HFFc6 (cell line): ENCODE measurements at regions not wholly inside any gene's neighbourhood (a gene's known extent, or its start where the extent isn't known, plus 50 kb on each side); places are given as distances from the start of the nearest gene placed in this dataset.

Experiments
- DNase-seq: peaks from one replicate; pipeline ENCODE4 v3.0.0-alpha.2; 2018
- H3K27ac Mint-ChIP-seq: 2 replicates; pipeline ENCODE4 v1.8.0; 2020; ENCODE audit warnings: mild to moderate bottlenecking, mixed read lengths
- H3K27me3 Mint-ChIP-seq: 2 replicates; pipeline ENCODE4 v1.8.0; 2021; ENCODE audit warnings: mild to moderate bottlenecking, moderate library complexity, mixed read lengths; ENCODE audit not compliant: insufficient read depth
- H3K36me3 Mint-ChIP-seq: 2 replicates; pipeline ENCODE4 v1.8.0; 2021; ENCODE audit warnings: low read depth, mixed read lengths
- H3K4me1 Mint-ChIP-seq: 2 replicates; pipeline ENCODE4 v1.8.0; 2020; ENCODE audit warnings: low read depth, mixed read lengths
- H3K4me3 Mint-ChIP-seq: 2 replicates; pipeline ENCODE4 v1.8.0; 2020; ENCODE audit warnings: mild to moderate bottlenecking, moderate library complexity, mixed read lengths
- H3K9me3 Mint-ChIP-seq: 2 replicates; pipeline ENCODE4 v1.8.0; 2020; ENCODE audit warnings: mild to moderate bottlenecking, mixed read lengths
- CTCF ChIP-seq: fragments of 200-600 bp; sonication (generic); IDR thresholded peaks from 2 replicates; pipeline ENCODE4 v1.5.0; 2021; ENCODE audit warnings: antibody characterized with exemption, mild to moderate bottlenecking

DNA sequence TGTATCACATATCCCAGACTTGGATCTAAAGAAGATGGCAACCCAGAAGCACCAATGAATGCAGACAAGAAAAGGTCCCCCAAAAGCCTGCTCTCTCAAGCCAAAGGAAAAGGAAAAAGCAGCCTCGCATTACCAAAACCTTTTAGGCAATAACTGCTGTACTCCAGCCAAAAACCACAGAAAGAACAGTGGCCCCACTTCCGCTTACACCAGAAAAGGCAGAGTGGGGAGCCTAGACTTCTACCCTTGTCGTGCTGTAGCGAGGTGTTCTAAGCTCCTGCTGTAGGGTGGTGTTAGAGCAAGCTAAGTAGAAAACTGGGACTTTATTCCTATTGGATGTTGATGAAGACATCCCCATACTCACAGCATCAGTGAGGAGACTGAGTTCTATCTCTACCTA lies 244.0 kb upstream of the RXFP2 start:
- H3K4me1 Mint-ChIP-seq = no peaks in the 10 kb centered on the region
- H3K4me3 Mint-ChIP-seq = no peak overlapping the region
- no peak for TF ChIP-seq CTCF
- H3K27me3 Mint-ChIP-seq = peaks cover 2% of the 10 kb centered on the region; the same call in 1 of the 2 replicates
- H3K9me3 Mint-ChIP-seq = peaks cover 10% of the 10 kb centered on the region
- H3K27ac Mint-ChIP-seq = no peak overlapping the region
- no peak for DNase-seq
- no peaks in the 10 kb centered on the region for H3K36me3 Mint-ChIP-seq

DNA sequence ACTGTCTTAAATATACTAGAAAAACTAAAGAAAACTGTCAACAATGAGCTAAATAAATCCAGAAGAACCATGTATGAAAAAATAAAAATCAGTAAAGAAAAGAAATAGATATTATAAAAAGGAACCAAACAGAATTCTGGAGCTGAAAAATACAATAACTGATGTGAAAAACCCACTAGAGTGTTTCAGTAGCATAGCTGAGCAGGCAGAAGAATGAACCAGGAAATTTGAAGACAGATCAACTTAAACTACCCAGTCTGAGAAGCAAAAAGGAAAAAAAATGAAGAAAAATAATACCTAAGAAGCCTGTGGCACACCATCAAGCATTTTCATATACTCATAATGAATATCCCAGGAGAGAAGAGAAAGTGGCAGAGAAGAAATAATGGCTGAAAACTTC lies 240.1 kb upstream of the RXFP2 start:
- Mint-ChIP-seq H3K9me3 (peaks cover 10% of the 10 kb centered on the region), H3K4me3 (no peak overlapping the region), H3K27me3 (peaks cover 7% of the 10 kb centered on the region; the same call in 1 of the 2 replicates), H3K27ac (no peak overlapping the region), H3K36me3 (no peaks in the 10 kb centered on the region), H3K4me1 (no peaks in the 10 kb centered on the region)
- no peak for TF ChIP-seq CTCF
- DNase-seq = no peak

GRCh38 chr13:31503626-31504025 lies 235.7 kb upstream of the RXFP2 start:
- TF ChIP-seq CTCF = no peak
- Mint-ChIP-seq H3K27ac (no peak overlapping the region), H3K36me3 (no peaks in the 10 kb centered on the region), H3K4me1 (no peaks in the 10 kb centered on the region), H3K4me3 (no peak overlapping the region), H3K27me3 (peaks cover 5% of the 10 kb centered on the region; the same call in 1 of the 2 replicates), H3K9me3 (peaks cover 10% of the 10 kb centered on the region)
- no peak for DNase-seq

- no peak overlapping the region for H3K27ac Mint-ChIP-seq
- H3K4me3 Mint-ChIP-seq = no peak overlapping the region
- H3K36me3 Mint-ChIP-seq = no peaks in the 10 kb centered on the region
- H3K4me1 Mint-ChIP-seq = no peaks in the 10 kb centered on the region
- TF ChIP-seq CTCF = no peak
- DNase-seq = no peak
- H3K27me3 Mint-ChIP-seq = peaks cover 5% of the 10 kb centered on the region; the same call in 1 of the 2 replicates
- H3K9me3 Mint-ChIP-seq = no peaks in the 10 kb centered on the region
These were observed 234.4 kb upstream of the RXFP2 start for GRCh38 chr13:31504918-31505317.

DNA sequence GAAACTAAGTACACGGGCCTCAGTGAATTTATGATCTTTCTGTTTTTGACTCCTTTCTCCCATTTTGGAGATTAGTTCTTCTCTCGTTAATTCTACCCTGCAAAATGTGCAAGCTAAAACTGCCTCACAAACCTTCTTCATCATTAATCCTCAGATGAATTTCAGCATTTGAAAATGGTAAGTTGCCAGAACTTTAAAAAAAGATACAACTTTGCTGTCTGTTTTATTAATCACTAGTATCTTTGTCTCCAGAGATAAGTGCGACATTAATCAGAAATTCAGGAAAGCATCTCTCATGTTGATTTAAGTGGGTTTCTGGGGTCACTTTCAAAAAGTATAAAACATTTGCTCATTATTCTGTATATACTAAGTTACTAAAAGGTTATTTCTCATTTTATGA lies 227.0 kb upstream of the RXFP2 start:
- Mint-ChIP-seq H3K4me3 (no peak overlapping the region), H3K27me3 (0 out of 2 replicates have a peak, but pooled peaks cover 9% of the 10 kb centered on the region), H3K27ac (no peak overlapping the region), H3K9me3 (no peaks in the 10 kb centered on the region), H3K36me3 (no peaks in the 10 kb centered on the region), H3K4me1 (no peaks in the 10 kb centered on the region)
- no peak for DNase-seq
- no peak for TF ChIP-seq CTCF

GRCh38 chr13:31514932-31515331 lies 224.4 kb upstream of the RXFP2 start:
- DNase-seq = no peak
- H3K9me3 Mint-ChIP-seq = no peaks in the 10 kb centered on the region
- no peak overlapping the region for H3K4me3 Mint-ChIP-seq
- H3K27ac Mint-ChIP-seq = no peak overlapping the region
- H3K27me3 Mint-ChIP-seq = peaks cover 13% of the 10 kb centered on the region; the same call in 1 of the 2 replicates
- H3K36me3 Mint-ChIP-seq = no peaks in the 10 kb centered on the region
- TF ChIP-seq CTCF = no peak
- no peaks in the 10 kb centered on the region for H3K4me1 Mint-ChIP-seq
